ENCODE measurements at regions not wholly inside any gene's neighbourhood (a gene's known extent, or its start where the extent isn't known, plus 50 kb on each side); places are given as distances from the start of the nearest gene placed in this dataset.
"Not testable (repeated sequence)": the region's sequence is repeated elsewhere in the genome, so short reads cannot be mapped to it uniquely, and the experiment has no call there.

DNA sequence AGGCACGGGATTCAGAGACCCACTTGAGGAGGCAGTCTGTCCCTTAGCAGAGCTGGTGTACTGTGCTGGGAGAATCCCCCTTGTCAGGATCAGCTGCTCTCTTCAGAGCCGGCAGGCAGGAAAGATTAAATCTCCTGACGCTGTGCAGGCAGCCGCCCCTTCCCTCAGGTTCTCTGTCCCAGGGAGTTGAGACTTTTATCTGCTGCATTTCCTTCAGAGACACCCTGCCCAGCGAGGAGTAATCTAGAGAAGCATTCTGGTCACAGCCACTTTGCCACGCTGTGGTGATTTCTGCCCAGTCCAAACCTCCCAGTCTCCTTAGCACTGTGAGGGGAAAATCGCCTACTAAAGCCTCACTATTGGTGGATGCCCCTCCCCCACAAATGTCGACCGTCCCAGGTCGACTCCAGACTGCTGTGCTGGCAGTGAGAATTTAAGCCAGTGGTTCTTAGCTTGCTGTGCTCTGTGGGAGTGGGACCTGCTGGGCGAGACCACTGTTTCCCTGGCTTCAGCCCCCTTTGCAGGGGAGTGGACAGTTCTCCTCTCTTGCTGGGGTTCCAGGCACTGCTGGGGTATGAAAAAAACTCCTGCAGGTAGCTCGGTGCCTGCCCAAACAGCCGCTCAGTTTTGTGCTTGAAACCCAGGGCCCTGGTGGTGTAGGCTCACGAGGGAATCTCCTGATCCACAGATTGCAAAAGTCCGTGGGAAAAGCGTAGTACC is 265.4 kb downstream of the ZWINT start:
- no peaks in the 10 kb centered on the region for H3K4me1 Mint-ChIP-seq
- Histone ChIP-seq H3K9me3 (ENCODE audit: low read depth) (no peaks in the 10 kb centered on the region), H3K4me1 (no peaks in the 10 kb centered on the region), H3K36me3 (no peaks in the 10 kb centered on the region), H3K79me2 (ENCODE audit: low read depth) (no peaks in the 10 kb centered on the region), H2AFZ (replicated peaks) (peak overlapping the region; percentile 66), H3K4me3 (no peak overlapping the region), H3F3A (ENCODE audit: low read depth) (no peaks in the 10 kb centered on the region), H3K27me3 (no peaks in the 10 kb centered on the region), H3K9ac (no peak overlapping the region), H3K4me2 (peak overlapping the region; percentile 10), H4K20me1 (ENCODE audit: low read depth) (no peaks in the 10 kb centered on the region), H3K27ac (no peak overlapping the region)
- no peak overlapping the region for H3K27ac Mint-ChIP-seq
- H3K36me3 Mint-ChIP-seq: no peaks in the 10 kb centered on the region
- TF ChIP-seq EZH2 (IDR thresholded peaks at IDR 0.05) (no peak), EZH2phosphoT487 (IDR thresholded peaks at IDR 0.05) (no peak)
- TF ChIP-seq, protein P1, sequence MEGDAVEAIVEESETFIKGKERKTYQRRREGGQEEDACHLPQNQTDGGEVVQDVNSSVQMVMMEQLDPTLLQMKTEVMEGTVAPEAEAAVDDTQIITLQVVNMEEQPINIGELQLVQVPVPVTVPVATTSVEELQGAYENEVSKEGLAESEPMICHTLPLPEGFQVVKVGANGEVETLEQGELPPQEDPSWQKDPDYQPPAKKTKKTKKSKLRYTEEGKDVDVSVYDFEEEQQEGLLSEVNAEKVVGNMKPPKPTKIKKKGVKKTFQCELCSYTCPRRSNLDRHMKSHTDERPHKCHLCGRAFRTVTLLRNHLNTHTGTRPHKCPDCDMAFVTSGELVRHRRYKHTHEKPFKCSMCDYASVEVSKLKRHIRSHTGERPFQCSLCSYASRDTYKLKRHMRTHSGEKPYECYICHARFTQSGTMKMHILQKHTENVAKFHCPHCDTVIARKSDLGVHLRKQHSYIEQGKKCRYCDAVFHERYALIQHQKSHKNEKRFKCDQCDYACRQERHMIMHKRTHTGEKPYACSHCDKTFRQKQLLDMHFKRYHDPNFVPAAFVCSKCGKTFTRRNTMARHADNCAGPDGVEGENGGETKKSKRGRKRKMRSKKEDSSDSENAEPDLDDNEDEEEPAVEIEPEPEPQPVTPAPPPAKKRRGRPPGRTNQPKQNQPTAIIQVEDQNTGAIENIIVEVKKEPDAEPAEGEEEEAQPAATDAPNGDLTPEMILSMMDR (IDR thresholded peaks at IDR 0.05): no peak
- no peaks in the 10 kb centered on the region for H3K27me3 Mint-ChIP-seq (ENCODE audit: insufficient read depth, low read depth)
- DNase-seq (ENCODE audit: low spot score): peak; percentile 26
- H3K9me3 Mint-ChIP-seq: peaks cover under 1% of the 10 kb centered on the region
- H3K4me3 Mint-ChIP-seq: no peak overlapping the region

DNA sequence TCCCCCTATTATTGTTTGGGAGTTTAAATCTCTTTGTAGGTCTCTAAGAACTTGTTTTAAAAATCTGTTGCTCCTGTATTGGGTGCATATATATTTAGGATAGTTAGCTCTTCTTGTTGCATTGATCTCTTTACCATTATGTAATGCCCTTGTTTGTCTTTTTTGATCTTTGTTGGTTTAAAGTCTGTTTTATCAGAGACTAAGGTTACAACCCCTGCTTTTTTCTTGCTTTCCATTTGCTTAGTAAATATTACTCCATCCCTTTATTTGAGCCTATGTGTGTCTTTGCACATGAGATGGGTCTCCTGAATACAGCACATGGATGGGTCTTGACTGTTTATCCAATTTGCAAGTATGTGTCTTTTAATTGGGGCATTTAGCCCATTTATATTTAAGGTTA is 267.4 kb downstream of the ZWINT start:
- not testable (repeated sequence) for H3K27me3 Mint-ChIP-seq (ENCODE audit: insufficient read depth, low read depth); H3K4me3 ChIP-seq

DNA sequence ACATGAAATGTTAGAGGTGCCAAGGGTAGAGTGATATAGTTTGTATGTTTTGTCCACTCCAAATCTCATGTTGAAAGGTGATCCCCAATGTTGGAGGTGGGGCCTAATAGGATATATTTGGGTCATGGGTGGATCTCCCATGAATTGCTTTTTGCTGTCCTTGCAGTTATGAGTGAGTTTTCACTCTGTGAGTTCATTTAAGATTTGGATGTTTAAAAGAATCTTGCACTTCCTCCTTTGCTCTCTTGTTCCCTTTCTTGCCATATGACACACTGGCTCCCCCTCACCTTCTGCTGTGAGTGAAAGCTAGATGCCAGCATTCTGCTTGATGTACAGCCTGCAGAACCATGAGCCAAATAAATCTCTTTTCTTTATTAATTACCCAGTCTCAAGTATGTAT is 269.2 kb downstream of the ZWINT start:
- Mint-ChIP-seq H3K9me3 (peaks cover 13% of the 10 kb centered on the region), H3K27me3 (ENCODE audit: insufficient read depth, low read depth) (no peaks in the 10 kb centered on the region), H3K36me3 (no peaks in the 10 kb centered on the region), H3K4me3 (no peak overlapping the region), H3K27ac (no peak overlapping the region), H3K4me1 (no peaks in the 10 kb centered on the region)
- H3K27me3 ChIP-seq: no peaks in the 10 kb centered on the region
- H3F3A ChIP-seq (ENCODE audit: low read depth): no peaks in the 10 kb centered on the region
- no peak for DNase-seq (ENCODE audit: low spot score)
- peaks cover 7% of the 10 kb centered on the region for H3K9me3 ChIP-seq (ENCODE audit: low read depth)
- H3K4me1 ChIP-seq: no peaks in the 10 kb centered on the region
- no peak overlapping the region for H3K27ac ChIP-seq
- H3K9ac ChIP-seq: no peak overlapping the region
- no peaks in the 10 kb centered on the region for H3K36me3 ChIP-seq
- no peaks in the 10 kb centered on the region for H3K79me2 ChIP-seq (ENCODE audit: low read depth)
- H3K4me2 ChIP-seq: no peak overlapping the region
- TF ChIP-seq EZH2 (IDR thresholded peaks at IDR 0.05) (no peak), EZH2phosphoT487 (IDR thresholded peaks at IDR 0.05) (no peak)
- TF ChIP-seq, protein P1 (IDR thresholded peaks at IDR 0.05): no peak
- no peaks in the 10 kb centered on the region for H4K20me1 ChIP-seq (ENCODE audit: low read depth)
- H3K4me3 ChIP-seq: no peak overlapping the region
- no peak overlapping the region for H2AFZ ChIP-seq (replicated peaks)

More for the DNA sequence above, 267.4 kb downstream of the ZWINT start:
- H3K27me3 ChIP-seq; H3K27ac ChIP-seq; DNase-seq (ENCODE audit: low spot score); H3K4me1 Mint-ChIP-seq; H3K9ac ChIP-seq; H2AFZ ChIP-seq (replicated peaks); H4K20me1 ChIP-seq (ENCODE audit: low read depth); H3K4me2 ChIP-seq; H3K36me3 ChIP-seq; H3K79me2 ChIP-seq (ENCODE audit: low read depth); H3K4me1 ChIP-seq; H3K27ac Mint-ChIP-seq; H3K36me3 Mint-ChIP-seq; H3K4me3 Mint-ChIP-seq; H3F3A ChIP-seq (ENCODE audit: low read depth); H3K9me3 ChIP-seq (ENCODE audit: low read depth): not testable (repeated sequence)
- H3K9me3 Mint-ChIP-seq: peaks cover 13% of the 10 kb centered on the region

DNA sequence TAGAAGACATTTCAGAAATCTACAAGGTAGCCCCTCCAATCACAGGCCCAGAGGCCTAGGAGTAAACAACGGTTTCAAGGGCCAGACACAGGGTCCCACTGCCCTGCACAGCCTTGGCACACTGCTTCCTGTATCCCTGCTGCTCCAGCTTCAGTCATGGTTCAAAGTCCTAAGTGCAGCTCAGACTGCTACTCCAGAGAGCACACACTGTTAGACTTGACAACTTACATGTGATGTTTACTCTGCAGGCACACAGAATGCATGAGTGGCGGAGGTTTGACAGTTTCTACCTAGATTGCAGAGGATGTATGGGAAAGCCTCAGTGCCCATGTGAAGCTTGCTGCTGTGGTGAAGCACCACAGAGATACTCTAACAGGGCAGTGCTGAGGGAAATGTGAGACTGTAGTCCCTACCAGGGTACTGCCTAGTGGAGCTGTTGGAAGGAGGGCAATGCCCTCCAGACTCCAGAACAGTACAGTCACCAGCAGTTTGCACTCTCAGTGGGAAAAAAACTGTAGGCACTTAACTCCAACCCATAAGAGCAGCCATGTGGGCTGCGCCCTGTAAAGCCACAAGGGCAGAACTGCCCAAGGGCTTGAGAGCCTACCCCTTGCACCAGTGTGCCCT is 270.0 kb downstream of the ZWINT start:
- H3K4me1 ChIP-seq: no peaks in the 10 kb centered on the region
- H3K36me3 Mint-ChIP-seq: no peaks in the 10 kb centered on the region

More for the DNA sequence above, 270.0 kb downstream of the ZWINT start:
- Mint-ChIP-seq H3K27me3 (ENCODE audit: insufficient read depth, low read depth) (no peaks in the 10 kb centered on the region), H3K4me3 (no peak overlapping the region), H3K27ac (no peak overlapping the region), H3K4me1 (no peaks in the 10 kb centered on the region), H3K9me3 (peaks cover 13% of the 10 kb centered on the region)
- Histone ChIP-seq H3K36me3 (no peaks in the 10 kb centered on the region), H3K9ac (no peak overlapping the region), H3K79me2 (ENCODE audit: low read depth) (no peaks in the 10 kb centered on the region), H2AFZ (replicated peaks) (no peak overlapping the region), H4K20me1 (ENCODE audit: low read depth) (no peaks in the 10 kb centered on the region), H3K4me2 (no peak overlapping the region), H3F3A (ENCODE audit: low read depth) (no peaks in the 10 kb centered on the region), H3K27ac (no peak overlapping the region), H3K27me3 (no peaks in the 10 kb centered on the region), H3K4me3 (no peak overlapping the region), H3K9me3 (ENCODE audit: low read depth) (peaks cover 7% of the 10 kb centered on the region)
- no peak for DNase-seq (ENCODE audit: low spot score)
- TF ChIP-seq EZH2 (IDR thresholded peaks at IDR 0.05) (no peak), EZH2phosphoT487 (IDR thresholded peaks at IDR 0.05) (no peak)
- TF ChIP-seq, protein P1 (IDR thresholded peaks at IDR 0.05): no peak

Measured in neural progenitor cell (in vitro differentiated cells).